Choroid plexus epithelial cell (primary cell): ENCODE measurements at regions not wholly inside any gene's neighbourhood (a gene's known extent, or its start where the extent isn't known, plus 50 kb on each side); places are given as distances from the start of the nearest gene placed in this dataset.

ENCODE experiments used
- DNase-seq: peaks from one replicate; pipeline ENCODE4 v3.0.0-alpha.2; 2010; ENCODE audit warnings: low read depth
- H3K4me3 ChIP-seq: 2 replicates; pipeline ENCODE4 v1.5.1; 2011; ENCODE audit warnings: low read depth, mild to moderate bottlenecking, control low read depth, low read length, moderate library complexity
- TF ChIP-seq, protein P1 (sequence below): conservative IDR thresholded peaks from 2 replicates; pipeline ENCODE4 v1.5.1; 2011; ENCODE audit warnings: low read depth, mild to moderate bottlenecking, control low read depth, inconsistent platforms, low read length, moderate library complexity

DNA sequence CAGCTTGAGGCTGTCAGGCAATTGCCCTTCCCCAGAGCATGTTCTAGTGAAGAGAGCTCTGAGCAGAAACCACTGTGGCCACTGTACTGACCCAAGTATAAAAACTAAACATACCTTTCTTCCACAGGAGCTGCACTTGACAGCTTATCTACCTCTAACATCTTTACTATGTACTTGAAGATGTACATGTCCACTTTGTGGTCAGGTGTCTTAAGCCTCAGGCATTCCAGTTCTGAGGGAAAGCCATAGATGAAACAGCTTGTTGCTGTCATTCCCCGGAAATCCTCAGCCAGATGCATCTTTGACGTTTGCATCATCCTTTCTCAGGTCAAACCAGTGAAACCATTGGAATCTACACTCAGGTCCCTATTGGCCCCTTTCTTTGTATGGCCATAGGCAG, 70.4 kb downstream of the CHRM3 start:
- TF ChIP-seq, protein P1, sequence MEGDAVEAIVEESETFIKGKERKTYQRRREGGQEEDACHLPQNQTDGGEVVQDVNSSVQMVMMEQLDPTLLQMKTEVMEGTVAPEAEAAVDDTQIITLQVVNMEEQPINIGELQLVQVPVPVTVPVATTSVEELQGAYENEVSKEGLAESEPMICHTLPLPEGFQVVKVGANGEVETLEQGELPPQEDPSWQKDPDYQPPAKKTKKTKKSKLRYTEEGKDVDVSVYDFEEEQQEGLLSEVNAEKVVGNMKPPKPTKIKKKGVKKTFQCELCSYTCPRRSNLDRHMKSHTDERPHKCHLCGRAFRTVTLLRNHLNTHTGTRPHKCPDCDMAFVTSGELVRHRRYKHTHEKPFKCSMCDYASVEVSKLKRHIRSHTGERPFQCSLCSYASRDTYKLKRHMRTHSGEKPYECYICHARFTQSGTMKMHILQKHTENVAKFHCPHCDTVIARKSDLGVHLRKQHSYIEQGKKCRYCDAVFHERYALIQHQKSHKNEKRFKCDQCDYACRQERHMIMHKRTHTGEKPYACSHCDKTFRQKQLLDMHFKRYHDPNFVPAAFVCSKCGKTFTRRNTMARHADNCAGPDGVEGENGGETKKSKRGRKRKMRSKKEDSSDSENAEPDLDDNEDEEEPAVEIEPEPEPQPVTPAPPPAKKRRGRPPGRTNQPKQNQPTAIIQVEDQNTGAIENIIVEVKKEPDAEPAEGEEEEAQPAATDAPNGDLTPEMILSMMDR = no peak
- H3K4me3 ChIP-seq = no peak overlapping the region
- DNase-seq = no peak

- TF ChIP-seq, protein P1 = no peak
- no peak for DNase-seq
- no peak overlapping the region for H3K4me3 ChIP-seq
Measured at GRCh38 chr1:239457491-239458143, 71.2 kb downstream of the CHRM3 start.

- no peak for DNase-seq
- TF ChIP-seq, protein P1 = no peak
- H3K4me3 ChIP-seq = no peak overlapping the region
Measured at GRCh38 chr1:239458144-239458500, 71.8 kb downstream of the CHRM3 start.

GRCh38 chr1:239467730-239468129, 81.4 kb downstream of the CHRM3 start:
- TF ChIP-seq, protein P1 = no peak
- no peak for DNase-seq
- H3K4me3 ChIP-seq = no peak overlapping the region

- no peak overlapping the region for H3K4me3 ChIP-seq
- TF ChIP-seq, protein P1 = no peak
- DNase-seq = no peak
Measured at GRCh38 chr1:239478069-239478468, 91.7 kb downstream of the CHRM3 start.

GRCh38 chr1:239483391-239483790, 97.0 kb downstream of the CHRM3 start:
- TF ChIP-seq, protein P1 = no peak
- no peak for DNase-seq
- no peak overlapping the region for H3K4me3 ChIP-seq

- no peak overlapping the region for H3K4me3 ChIP-seq
- TF ChIP-seq, protein P1 = no peak
- no peak for DNase-seq
Measured at GRCh38 chr1:239493811-239494414, 107.5 kb downstream of the CHRM3 start.
